IMR-90 (cell line): ENCODE measurements at regions not wholly inside any gene's neighbourhood (a gene's known extent, or its start where the extent isn't known, plus 50 kb on each side); places are given as distances from the start of the nearest gene placed in this dataset.

Experiments
- FOS ChIP-seq: fragments of 150-350 bp; IDR thresholded peaks from 2 replicates; pipeline ENCODE4 v1.6.1; 2016; ENCODE audit warnings: low read depth, low read length
- MAZ ChIP-seq: IDR thresholded peaks from 2 replicates; pipeline ENCODE4 v1.6.1; 2012; ENCODE audit warnings: low read depth, mild to moderate bottlenecking, low read length, improper control_type of control experiment, moderate library complexity, borderline replicate concordance
- SMC3 ChIP-seq: fragments of 150-350 bp; IDR thresholded peaks from 2 replicates; pipeline ENCODE4 v1.6.1; 2016; ENCODE audit warnings: low read depth, mild to moderate bottlenecking, antibody characterized with exemption, low read length, moderate library complexity
- TF ChIP-seq, protein P1 (sequence below): conservative IDR thresholded peaks from 2 replicates; pipeline ENCODE4 v1.5.1; 2012; ENCODE audit warnings: mild to moderate bottlenecking, low read depth, low read length, improper control_type of control experiment

DNA sequence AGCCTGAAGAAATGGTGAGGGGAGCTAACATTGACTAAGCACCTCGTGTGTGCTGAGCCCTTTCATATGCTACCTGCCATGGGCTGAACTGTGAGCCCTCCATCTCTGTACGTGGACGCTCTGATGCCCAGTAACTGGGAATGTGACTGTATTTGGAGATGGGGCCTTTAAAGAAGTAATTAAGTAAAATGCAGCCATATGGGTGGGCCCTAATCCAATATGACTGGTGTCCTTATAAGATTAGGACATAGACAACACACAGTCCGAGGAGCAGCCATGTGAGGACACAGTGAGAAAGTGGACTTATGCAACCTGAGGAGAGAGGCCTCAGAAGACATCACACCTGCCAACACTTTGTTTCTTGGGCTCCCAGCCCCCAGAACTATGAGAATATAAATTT is 92.7 kb upstream of the ATP1B1 start:
- no peak for TF ChIP-seq SMC3
- no peak for TF ChIP-seq FOS
- TF ChIP-seq, protein P1, sequence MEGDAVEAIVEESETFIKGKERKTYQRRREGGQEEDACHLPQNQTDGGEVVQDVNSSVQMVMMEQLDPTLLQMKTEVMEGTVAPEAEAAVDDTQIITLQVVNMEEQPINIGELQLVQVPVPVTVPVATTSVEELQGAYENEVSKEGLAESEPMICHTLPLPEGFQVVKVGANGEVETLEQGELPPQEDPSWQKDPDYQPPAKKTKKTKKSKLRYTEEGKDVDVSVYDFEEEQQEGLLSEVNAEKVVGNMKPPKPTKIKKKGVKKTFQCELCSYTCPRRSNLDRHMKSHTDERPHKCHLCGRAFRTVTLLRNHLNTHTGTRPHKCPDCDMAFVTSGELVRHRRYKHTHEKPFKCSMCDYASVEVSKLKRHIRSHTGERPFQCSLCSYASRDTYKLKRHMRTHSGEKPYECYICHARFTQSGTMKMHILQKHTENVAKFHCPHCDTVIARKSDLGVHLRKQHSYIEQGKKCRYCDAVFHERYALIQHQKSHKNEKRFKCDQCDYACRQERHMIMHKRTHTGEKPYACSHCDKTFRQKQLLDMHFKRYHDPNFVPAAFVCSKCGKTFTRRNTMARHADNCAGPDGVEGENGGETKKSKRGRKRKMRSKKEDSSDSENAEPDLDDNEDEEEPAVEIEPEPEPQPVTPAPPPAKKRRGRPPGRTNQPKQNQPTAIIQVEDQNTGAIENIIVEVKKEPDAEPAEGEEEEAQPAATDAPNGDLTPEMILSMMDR = no peak
- no peak for TF ChIP-seq MAZ
